ENCODE measurements at regions not wholly inside any gene's neighbourhood (a gene's known extent, or its start where the extent isn't known, plus 50 kb on each side); places are given as distances from the start of the nearest gene placed in this dataset.

GRCh38 chr14:28690029-28690692 lies 76.4 kb upstream of the FOXG1 start:
- H3K9me3 ChIP-seq (ENCODE audit: insufficient read depth, low read length): no peaks in the 10 kb centered on the region
- H4K20me1 ChIP-seq (ENCODE audit: low read depth, low read length): no peaks in the 10 kb centered on the region
- no peaks in the 10 kb centered on the region for H3K79me2 ChIP-seq (ENCODE audit: insufficient read depth, low read length)
- TF ChIP-seq EZH2phosphoT487 (conservative IDR thresholded peaks at IDR 0.05; ENCODE audit: low read length): no peak
- TF ChIP-seq, protein P1, sequence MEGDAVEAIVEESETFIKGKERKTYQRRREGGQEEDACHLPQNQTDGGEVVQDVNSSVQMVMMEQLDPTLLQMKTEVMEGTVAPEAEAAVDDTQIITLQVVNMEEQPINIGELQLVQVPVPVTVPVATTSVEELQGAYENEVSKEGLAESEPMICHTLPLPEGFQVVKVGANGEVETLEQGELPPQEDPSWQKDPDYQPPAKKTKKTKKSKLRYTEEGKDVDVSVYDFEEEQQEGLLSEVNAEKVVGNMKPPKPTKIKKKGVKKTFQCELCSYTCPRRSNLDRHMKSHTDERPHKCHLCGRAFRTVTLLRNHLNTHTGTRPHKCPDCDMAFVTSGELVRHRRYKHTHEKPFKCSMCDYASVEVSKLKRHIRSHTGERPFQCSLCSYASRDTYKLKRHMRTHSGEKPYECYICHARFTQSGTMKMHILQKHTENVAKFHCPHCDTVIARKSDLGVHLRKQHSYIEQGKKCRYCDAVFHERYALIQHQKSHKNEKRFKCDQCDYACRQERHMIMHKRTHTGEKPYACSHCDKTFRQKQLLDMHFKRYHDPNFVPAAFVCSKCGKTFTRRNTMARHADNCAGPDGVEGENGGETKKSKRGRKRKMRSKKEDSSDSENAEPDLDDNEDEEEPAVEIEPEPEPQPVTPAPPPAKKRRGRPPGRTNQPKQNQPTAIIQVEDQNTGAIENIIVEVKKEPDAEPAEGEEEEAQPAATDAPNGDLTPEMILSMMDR (IDR thresholded peaks at IDR 0.05; ENCODE audit: insufficient read depth, low read length, poor library complexity, severe bottlenecking): no peak
- H3K36me3 ChIP-seq (ENCODE audit: low read length): no peaks in the 10 kb centered on the region
- no peak overlapping the region for H3K9ac ChIP-seq (ENCODE audit: low read length)
- no peaks in the 10 kb centered on the region for H3F3A ChIP-seq (ENCODE audit: insufficient read depth)
- H3K9me2 ChIP-seq (replicated peaks; ENCODE audit: insufficient read depth, low read length): no peaks in the 10 kb centered on the region
- no peaks in the 10 kb centered on the region for H3K27me3 ChIP-seq (ENCODE audit: low read length)
- H3K27ac ChIP-seq (ENCODE audit: low read depth, low read length): no peak overlapping the region
- H3K4me3 ChIP-seq (ENCODE audit: insufficient read depth, low read length, poor library complexity, severe bottlenecking): no peak overlapping the region
- H3K4me2 ChIP-seq (ENCODE audit: low read depth, low read length, poor library complexity, severe bottlenecking): no peak overlapping the region
- H2AFZ ChIP-seq (ENCODE audit: low read depth, low read length, severe bottlenecking): no peak overlapping the region

- Histone ChIP-seq H2AFZ (ENCODE audit: low read depth, low read length, severe bottlenecking) (no peak overlapping the region), H3K9ac (ENCODE audit: low read length) (no peak overlapping the region), H3F3A (ENCODE audit: insufficient read depth) (no peaks in the 10 kb centered on the region), H3K4me3 (ENCODE audit: insufficient read depth, low read length, poor library complexity, severe bottlenecking) (no peak overlapping the region), H3K36me3 (ENCODE audit: low read length) (no peaks in the 10 kb centered on the region), H3K27me3 (ENCODE audit: low read length) (no peaks in the 10 kb centered on the region), H3K27ac (ENCODE audit: low read depth, low read length) (no peak overlapping the region), H3K79me2 (ENCODE audit: insufficient read depth, low read length) (no peaks in the 10 kb centered on the region), H3K9me3 (ENCODE audit: insufficient read depth, low read length) (no peaks in the 10 kb centered on the region), H3K4me2 (ENCODE audit: low read depth, low read length, poor library complexity, severe bottlenecking) (no peak overlapping the region), H3K9me2 (replicated peaks; ENCODE audit: insufficient read depth, low read length) (no peaks in the 10 kb centered on the region), H4K20me1 (ENCODE audit: low read depth, low read length) (no peaks in the 10 kb centered on the region)
- TF ChIP-seq, protein P1 (IDR thresholded peaks at IDR 0.05; ENCODE audit: insufficient read depth, low read length, poor library complexity, severe bottlenecking): no peak
Measured at GRCh38 chr14:28695109-28695508, 71.5 kb upstream of the FOXG1 start.

DNA sequence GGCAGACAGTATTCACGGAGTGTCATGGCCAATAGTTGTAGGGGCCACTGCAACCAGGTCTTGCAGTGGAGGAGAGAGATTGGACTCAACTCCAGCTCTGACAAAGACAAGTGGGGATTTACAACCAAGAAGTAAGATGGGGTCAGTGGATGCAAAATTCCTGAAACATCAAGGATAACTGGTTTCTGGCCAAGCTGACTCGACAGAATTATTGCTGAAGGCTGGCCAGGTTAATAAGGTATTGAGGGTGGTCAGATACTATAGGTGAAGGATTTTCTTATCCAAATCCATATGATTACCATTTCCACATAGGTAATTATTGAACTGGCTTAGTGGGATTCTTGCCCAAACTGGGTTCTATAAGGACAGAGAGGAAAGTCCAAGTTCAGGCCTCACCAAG lies 64.9 kb upstream of the FOXG1 start:
- H3F3A ChIP-seq (ENCODE audit: insufficient read depth): no peaks in the 10 kb centered on the region
- H3K9ac ChIP-seq (ENCODE audit: low read length): no peak overlapping the region
- TF ChIP-seq, protein P1 (IDR thresholded peaks at IDR 0.05; ENCODE audit: insufficient read depth, low read length, poor library complexity, severe bottlenecking): no peak
- no peak for TF ChIP-seq EZH2phosphoT487 (conservative IDR thresholded peaks at IDR 0.05; ENCODE audit: low read length)
- no peaks in the 10 kb centered on the region for H3K9me2 ChIP-seq (replicated peaks; ENCODE audit: insufficient read depth, low read length)
- no peak overlapping the region for H3K4me2 ChIP-seq (ENCODE audit: low read depth, low read length, poor library complexity, severe bottlenecking)
- H3K79me2 ChIP-seq (ENCODE audit: insufficient read depth, low read length): no peaks in the 10 kb centered on the region
- no peak overlapping the region for H3K4me3 ChIP-seq (ENCODE audit: insufficient read depth, low read length, poor library complexity, severe bottlenecking)
- H2AFZ ChIP-seq (ENCODE audit: low read depth, low read length, severe bottlenecking): no peak overlapping the region
- H3K27me3 ChIP-seq (ENCODE audit: low read length): no peaks in the 10 kb centered on the region
- no peak overlapping the region for H3K27ac ChIP-seq (ENCODE audit: low read depth, low read length)
- H3K9me3 ChIP-seq (ENCODE audit: insufficient read depth, low read length): no peaks in the 10 kb centered on the region
- no peaks in the 10 kb centered on the region for H4K20me1 ChIP-seq (ENCODE audit: low read depth, low read length)
- H3K36me3 ChIP-seq (ENCODE audit: low read length): no peaks in the 10 kb centered on the region

All from SU-DHL-6 (cell line).